ENCODE measurements at regions not wholly inside any gene's neighbourhood (a gene's known extent, or its start where the extent isn't known, plus 50 kb on each side); places are given as distances from the start of the nearest gene placed in this dataset.

- TF ChIP-seq EZH2 (IDR thresholded peaks at IDR 0.05; ENCODE audit: borderline replicate concordance, insufficient read depth, low read depth, low read length, poor library complexity, severe bottlenecking) = no peak
- TF ChIP-seq, protein P1, sequence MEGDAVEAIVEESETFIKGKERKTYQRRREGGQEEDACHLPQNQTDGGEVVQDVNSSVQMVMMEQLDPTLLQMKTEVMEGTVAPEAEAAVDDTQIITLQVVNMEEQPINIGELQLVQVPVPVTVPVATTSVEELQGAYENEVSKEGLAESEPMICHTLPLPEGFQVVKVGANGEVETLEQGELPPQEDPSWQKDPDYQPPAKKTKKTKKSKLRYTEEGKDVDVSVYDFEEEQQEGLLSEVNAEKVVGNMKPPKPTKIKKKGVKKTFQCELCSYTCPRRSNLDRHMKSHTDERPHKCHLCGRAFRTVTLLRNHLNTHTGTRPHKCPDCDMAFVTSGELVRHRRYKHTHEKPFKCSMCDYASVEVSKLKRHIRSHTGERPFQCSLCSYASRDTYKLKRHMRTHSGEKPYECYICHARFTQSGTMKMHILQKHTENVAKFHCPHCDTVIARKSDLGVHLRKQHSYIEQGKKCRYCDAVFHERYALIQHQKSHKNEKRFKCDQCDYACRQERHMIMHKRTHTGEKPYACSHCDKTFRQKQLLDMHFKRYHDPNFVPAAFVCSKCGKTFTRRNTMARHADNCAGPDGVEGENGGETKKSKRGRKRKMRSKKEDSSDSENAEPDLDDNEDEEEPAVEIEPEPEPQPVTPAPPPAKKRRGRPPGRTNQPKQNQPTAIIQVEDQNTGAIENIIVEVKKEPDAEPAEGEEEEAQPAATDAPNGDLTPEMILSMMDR (IDR thresholded peaks at IDR 0.05) = no peak
These were observed 113.2 kb upstream of the CD93 start for GRCh38 chr20:23199356-23199755.
